ENCODE measurements at regions not wholly inside any gene's neighbourhood (a gene's known extent, or its start where the extent isn't known, plus 50 kb on each side); places are given as distances from the start of the nearest gene placed in this dataset.

DNA sequence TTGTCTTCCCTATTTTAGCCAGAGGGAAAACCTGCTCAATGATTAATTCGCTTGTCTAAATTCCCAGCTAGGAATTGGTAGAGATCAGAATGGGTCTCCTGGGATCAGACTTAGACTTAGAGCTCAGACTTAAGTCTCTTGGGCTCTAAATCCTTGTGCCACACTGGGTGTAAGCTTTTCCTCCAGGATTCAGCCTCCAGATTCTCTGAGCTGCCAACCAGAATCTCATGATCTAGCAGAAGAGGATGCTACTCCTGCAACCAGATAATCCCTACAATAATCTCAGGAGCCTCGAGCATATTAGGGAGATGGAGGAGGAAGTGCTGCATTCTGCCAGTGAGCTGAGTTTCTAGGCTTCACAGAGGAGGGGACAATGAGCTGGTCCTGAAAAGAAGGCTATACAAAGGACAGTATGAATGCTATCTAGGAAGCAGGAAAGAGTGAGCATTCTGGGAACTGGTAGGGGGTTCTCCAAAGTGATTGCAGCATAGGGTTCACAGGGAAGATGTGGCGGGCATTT, 211.6 kb upstream of the SESN3 start:
- Histone ChIP-seq H3K23ac (ENCODE audit: insufficient read length) (no peak overlapping the region), H3K36me3 (ENCODE audit: control insufficient read depth in 2 of 4, insufficient read depth in 4 of 4, low read length in 3 of 4) (no peaks in the 10 kb centered on the region), H3K27ac (ENCODE audit: low read depth, low read length) (no peak overlapping the region), H3K4me1 (replicated peaks in 1 of 4; ENCODE audit: control insufficient read depth in 3 of 4, insufficient read depth in 4 of 4, low read length in 3 of 4) (peaks cover 0 to 6% (median 3%) of the 10 kb centered on the region in 4 experiments; a peak in 4 of 7 replicates), H4K91ac (replicated peaks; ENCODE audit: insufficient read length, low read length) (no peak overlapping the region), H3K56ac (replicated peaks; ENCODE audit: insufficient read length, low read depth, low read length) (no peak overlapping the region), H3K9ac (replicated peaks in 1 of 4; ENCODE audit: extremely low read depth in 1 of 4, low read depth in 3 of 4, low read length in 3 of 4) (no peak overlapping the region), H3K23me2 (ENCODE audit: low read depth, low read length) (no peaks in the 10 kb centered on the region), H4K5ac (ENCODE audit: insufficient read length, low read depth, low read length) (no peak overlapping the region), H2BK12ac (ENCODE audit: low read depth, low read length) (no peak overlapping the region), H4K8ac (ENCODE audit: extremely low read depth, insufficient read depth, low read length) (no peak overlapping the region), H2BK15ac (ENCODE audit: low read length) (no peak overlapping the region), H2BK120ac (replicated peaks; ENCODE audit: low read depth, low read length) (no peak overlapping the region), H2BK20ac (ENCODE audit: low read length) (no peak overlapping the region), H4K20me1 (replicated peaks in 1 of 2; ENCODE audit: control insufficient read depth in 1 of 2, insufficient read depth in 2 of 2, low read length in 2 of 2) (no peaks in the 10 kb centered on the region), H3K27me3 (replicated peaks in 1 of 4; ENCODE audit: control insufficient read depth in 3 of 4, extremely low read depth in 1 of 4, insufficient read depth in 3 of 4, low read length in 3 of 4) (no peaks in the 10 kb centered on the region), H3K18ac (ENCODE audit: extremely low read depth, low read length) (no peak overlapping the region), H3K4me3 (ENCODE audit: extremely low read depth in 1 of 4, insufficient read depth in 2 of 4, low read depth in 3 of 4, low read length in 4 of 4) (no peak overlapping the region), H2BK5ac (ENCODE audit: low read depth, low read length) (no peak overlapping the region), H3K9me3 (ENCODE audit: insufficient read depth in 2 of 2, low read depth in 1 of 2, low read length in 1 of 2) (no peaks in the 10 kb centered on the region; a peak in 1 of 4 replicates), H3K14ac (ENCODE audit: insufficient read length) (no peak overlapping the region), H3K79me1 (ENCODE audit: low read depth, low read length) (no peaks in the 10 kb centered on the region), H3K4ac (replicated peaks; ENCODE audit: insufficient read length, low read depth, low read length) (no peak overlapping the region), H2AK5ac (ENCODE audit: low read depth, low read length) (no peak overlapping the region), H2AFZ (ENCODE audit: low read length) (no peak overlapping the region), H3K79me2 (ENCODE audit: control insufficient read depth in 1 of 2, insufficient read depth in 2 of 2, low read length in 2 of 2) (no peaks in the 10 kb centered on the region), H3K4me2 (ENCODE audit: insufficient read depth in 1 of 2, low read depth in 2 of 2, low read length in 2 of 2) (no peak overlapping the region)
- POLR2A ChIA-PET (ENCODE audit: partially characterized antibody), result no interaction called here
- DNase-seq (ENCODE audit: low read depth in 1 of 2, low spot score in 2 of 2) (no peak), FAIRE-seq (no peak)
- CTCF ChIA-PET (ENCODE audit: partially characterized antibody), result interaction anchor here (0.8 to 1.2 kb wide), 4 partner anchors 10 to 309 kb away, joined by 3 to 6 read pairs (median 5); no protein-coding TSS in a partner anchor
- 94% methylated on average over 3 of the region's 3 CpGs; no CpG with 5 or more reads in 1 of the 2 experiments for WGBS, 2 experiments (ENCODE audit: extremely low coverage in 1 of 2, insufficient coverage in 1 of 2, insufficient read length in 1 of 2, insufficient replicate concordance in 2 of 2, low coverage in 1 of 2, low lambda C conversion rate in 2 of 2, missing lambda C conversion rate in 1 of 2)
- TF ChIP-seq RBBP5 (IDR thresholded peaks at IDR 0.05; ENCODE audit: borderline replicate concordance, low read depth, low read length), result no peak
- no peak for TF ChIP-seq SP2 (IDR thresholded peaks at IDR 0.05; ENCODE audit: low read length)
- no peak for TF ChIP-seq RFX5 (IDR thresholded peaks at IDR 0.05; ENCODE audit: borderline replicate concordance, low read depth, low read length)
- no peak for TF ChIP-seq SIRT6 (IDR thresholded peaks at IDR 0.05; ENCODE audit: low read length)
- TF ChIP-seq PHF8 (conservative IDR thresholded peaks at IDR 0.05; ENCODE audit: low read depth, low read length), result no peak
- TF ChIP-seq POU5F1 (IDR thresholded peaks at IDR 0.05; ENCODE audit: low read depth, low read length), result no peak
- TF ChIP-seq TBP (IDR thresholded peaks at IDR 0.05; ENCODE audit: low read depth, low read length), result no peak
- TF ChIP-seq NANOG (IDR thresholded peaks at IDR 0.05; ENCODE audit: insufficient read depth, low read depth, low read length, poor library complexity, severe bottlenecking), result no peak
- TF ChIP-seq MAX (IDR thresholded peaks at IDR 0.05), result no peak
- TF ChIP-seq HDAC6 (IDR thresholded peaks at IDR 0.05; ENCODE audit: low read depth, low read length), result no peak
- no peak for TF ChIP-seq ASH2L (IDR thresholded peaks at IDR 0.05; ENCODE audit: low read length)
- TF ChIP-seq EP300 (IDR thresholded peaks at IDR 0.05; ENCODE audit: borderline replicate concordance in 1 of 2, low read depth in 2 of 2, low read length in 2 of 2), result no peak
- TF ChIP-seq BCL11A (IDR thresholded peaks at IDR 0.05; ENCODE audit: low read depth in 2 of 2, low read length in 2 of 2), result no peak
- TF ChIP-seq RAD21 (IDR thresholded peaks at IDR 0.05 in 1 of 2, conservative IDR thresholded peaks at IDR 0.05 in 1 of 2; ENCODE audit: low read depth in 2 of 2, low read length in 2 of 2), result no peak
